HAP-1 (cell line): ENCODE measurements at regions not wholly inside any gene's neighbourhood (a gene's known extent, or its start where the extent isn't known, plus 50 kb on each side); places are given as distances from the start of the nearest gene placed in this dataset.

ENCODE experiments used
- DNase-seq, 2 experiments: peaks; one replicate each; pipeline ENCODE4 v3.0.0-alpha.2; 2016 to 2020; ENCODE audit warnings: low spot score in 2 of 2
- H3K27me3 ChIP-seq: fragments of 250-450 bp; sonication (Bioruptor Pico); 2 replicates; pipeline ENCODE4 v1.5.1; 2020; ENCODE audit warnings: low read depth, mild to moderate bottlenecking, moderate library complexity
- H3K36me3 ChIP-seq: fragments of 250-450 bp; sonication (Bioruptor Pico); replicated peaks from 2 replicates; pipeline ENCODE4 v1.5.1; 2020; ENCODE audit warnings: mild to moderate bottlenecking
- H3K4me1 ChIP-seq: fragments of 250-450 bp; sonication (Bioruptor Pico); 2 replicates; pipeline ENCODE4 v1.5.1; 2020; ENCODE audit warnings: mild to moderate bottlenecking
- H3K4me3 ChIP-seq: fragments of 250-450 bp; sonication (Bioruptor Pico); 2 replicates; pipeline ENCODE4 v1.5.1; 2020; ENCODE audit warnings: mild to moderate bottlenecking, moderate library complexity
- H3K9me3 ChIP-seq: fragments of 250-450 bp; sonication (Bioruptor Pico); 2 replicates; pipeline ENCODE4 v1.5.1; 2020; ENCODE audit warnings: mild to moderate bottlenecking, moderate library complexity
- in situ Hi-C: fragments of 300-500 bp; cut with MboI; formaldehyde crosslinking; loops from 3 replicates; pipeline ENCODE4 v1.14.3; 2020; ENCODE audit warnings: low sequenced_read_pairs, inconsistent platforms, mixed read lengths

DNA sequence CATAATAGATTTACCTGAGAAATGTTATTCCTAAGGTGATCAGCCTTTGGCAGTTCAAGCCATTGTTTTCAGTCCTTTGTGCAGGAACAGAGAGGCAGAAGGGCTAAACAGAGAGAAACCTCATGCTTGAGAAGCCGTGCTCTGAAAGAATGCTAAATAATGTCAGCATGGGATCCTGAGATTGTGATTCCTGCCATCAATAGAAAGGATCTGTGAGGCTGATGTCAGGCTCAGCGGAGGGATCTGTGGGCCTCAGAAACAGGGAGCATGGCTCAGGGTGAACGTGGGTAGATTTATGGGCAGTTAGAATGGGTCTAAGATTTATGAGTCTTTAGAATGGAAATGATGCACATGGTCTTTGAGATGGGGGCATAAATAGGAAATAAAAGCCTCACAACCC, 439.2 kb upstream of the IGFBP3 start:
- Histone ChIP-seq H3K27me3 (no peaks in the 10 kb centered on the region), H3K4me1 (no peaks in the 10 kb centered on the region), H3K4me3 (no peak overlapping the region), H3K36me3 (no peaks in the 10 kb centered on the region), H3K9me3 (no peaks in the 10 kb centered on the region)
- in situ Hi-C loops, result no loop called here
- no peak for DNase-seq

DNA sequence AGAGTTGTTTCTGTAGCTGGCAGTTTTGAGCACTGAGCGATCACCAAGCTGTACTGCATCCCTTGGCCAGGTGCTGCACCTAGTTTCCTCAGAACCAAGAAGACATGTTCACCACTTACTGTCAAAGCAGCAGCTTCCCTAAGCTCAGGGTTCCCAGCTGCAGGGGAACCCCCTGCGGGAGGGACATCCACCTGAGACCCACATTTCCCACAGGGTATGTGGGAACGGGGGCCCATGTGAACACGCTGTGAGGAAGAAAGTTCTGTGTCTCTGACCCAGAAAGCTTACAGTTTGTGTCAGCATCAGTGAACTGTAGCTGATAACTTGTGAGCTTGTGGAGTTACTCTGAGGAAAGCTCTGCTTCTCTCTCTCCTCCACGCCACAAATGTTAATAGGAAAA, 436.8 kb upstream of the IGFBP3 start:
- Histone ChIP-seq H3K4me1 (no peaks in the 10 kb centered on the region), H3K9me3 (no peaks in the 10 kb centered on the region), H3K27me3 (no peaks in the 10 kb centered on the region), H3K36me3 (no peaks in the 10 kb centered on the region), H3K4me3 (no peak overlapping the region)
- in situ Hi-C loops, result no loop called here
- no peak for DNase-seq

DNA sequence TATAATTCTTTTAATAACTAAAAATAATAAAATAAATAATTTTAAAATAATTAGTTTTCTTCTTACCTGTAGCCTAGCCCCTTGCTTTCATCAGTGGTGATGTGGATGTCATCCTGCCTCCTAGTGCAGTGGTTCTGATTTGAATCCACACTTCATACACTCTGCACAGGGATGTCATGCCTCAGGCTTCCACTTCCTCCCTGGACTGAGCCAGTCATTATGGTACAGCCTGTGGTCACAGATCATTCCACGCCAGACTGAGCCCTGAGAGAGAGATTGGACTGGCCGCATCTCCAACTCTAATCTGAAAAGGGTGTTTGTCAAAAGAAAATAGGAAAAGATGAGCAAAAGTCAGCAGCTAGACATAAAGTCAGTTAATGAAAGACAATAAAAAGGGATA, 436.2 kb upstream of the IGFBP3 start:
- Histone ChIP-seq H3K27me3 (no peaks in the 10 kb centered on the region), H3K9me3 (no peaks in the 10 kb centered on the region), H3K36me3 (no peaks in the 10 kb centered on the region), H3K4me3 (no peak overlapping the region), H3K4me1 (no peaks in the 10 kb centered on the region)
- in situ Hi-C loops, result no loop called here
- no peak for DNase-seq

DNA sequence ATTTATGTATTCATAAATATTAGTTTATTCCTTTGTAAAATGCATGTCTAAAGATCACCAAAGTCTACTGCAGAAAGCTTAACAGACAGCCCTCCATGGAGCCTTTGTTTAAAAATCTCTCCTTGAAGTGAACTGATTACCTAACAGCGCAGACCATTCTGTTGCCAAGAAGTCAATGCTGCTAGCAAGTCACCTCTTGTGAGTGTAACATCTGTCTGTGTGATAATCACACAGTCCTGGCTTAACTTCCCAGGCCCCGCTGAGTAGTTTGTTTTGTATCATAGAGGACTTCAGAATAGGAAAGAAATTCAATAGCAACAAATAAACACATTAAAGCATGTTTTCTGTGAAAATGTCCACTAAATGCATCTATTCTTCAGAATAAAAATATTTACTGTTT, 435.3 kb upstream of the IGFBP3 start:
- Histone ChIP-seq H3K27me3 (no peaks in the 10 kb centered on the region), H3K36me3 (no peaks in the 10 kb centered on the region), H3K4me1 (no peaks in the 10 kb centered on the region), H3K9me3 (no peaks in the 10 kb centered on the region), H3K4me3 (no peak overlapping the region)
- no peak for DNase-seq
- in situ Hi-C loops, result no loop called here

DNA sequence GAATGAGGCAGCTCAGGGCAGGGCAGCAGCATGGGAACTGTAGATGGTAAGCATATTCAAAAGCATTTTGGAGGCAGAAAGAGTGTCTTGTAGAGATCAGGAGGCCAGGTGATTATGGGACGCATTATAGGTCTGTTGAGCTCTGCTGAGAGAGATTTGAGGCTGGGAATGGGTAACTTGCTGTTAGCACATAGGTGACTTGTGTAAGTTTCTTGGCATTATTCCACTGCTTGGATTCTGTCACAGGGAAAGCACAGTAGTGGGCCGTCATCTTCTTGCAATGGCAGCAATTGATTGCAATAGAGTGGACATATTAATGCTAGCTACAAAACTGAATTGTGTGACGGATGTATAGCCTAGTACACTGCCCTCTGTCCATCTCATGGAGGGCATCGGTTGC, 434.3 kb upstream of the IGFBP3 start:
- no peaks in the 10 kb centered on the region for H3K9me3 ChIP-seq
- no peaks in the 10 kb centered on the region for H3K27me3 ChIP-seq
- H3K36me3 ChIP-seq, result no peaks in the 10 kb centered on the region
- in situ Hi-C loops, result no loop called here
- no peak overlapping the region for H3K4me3 ChIP-seq
- no peaks in the 10 kb centered on the region for H3K4me1 ChIP-seq
- no peak for DNase-seq

DNA sequence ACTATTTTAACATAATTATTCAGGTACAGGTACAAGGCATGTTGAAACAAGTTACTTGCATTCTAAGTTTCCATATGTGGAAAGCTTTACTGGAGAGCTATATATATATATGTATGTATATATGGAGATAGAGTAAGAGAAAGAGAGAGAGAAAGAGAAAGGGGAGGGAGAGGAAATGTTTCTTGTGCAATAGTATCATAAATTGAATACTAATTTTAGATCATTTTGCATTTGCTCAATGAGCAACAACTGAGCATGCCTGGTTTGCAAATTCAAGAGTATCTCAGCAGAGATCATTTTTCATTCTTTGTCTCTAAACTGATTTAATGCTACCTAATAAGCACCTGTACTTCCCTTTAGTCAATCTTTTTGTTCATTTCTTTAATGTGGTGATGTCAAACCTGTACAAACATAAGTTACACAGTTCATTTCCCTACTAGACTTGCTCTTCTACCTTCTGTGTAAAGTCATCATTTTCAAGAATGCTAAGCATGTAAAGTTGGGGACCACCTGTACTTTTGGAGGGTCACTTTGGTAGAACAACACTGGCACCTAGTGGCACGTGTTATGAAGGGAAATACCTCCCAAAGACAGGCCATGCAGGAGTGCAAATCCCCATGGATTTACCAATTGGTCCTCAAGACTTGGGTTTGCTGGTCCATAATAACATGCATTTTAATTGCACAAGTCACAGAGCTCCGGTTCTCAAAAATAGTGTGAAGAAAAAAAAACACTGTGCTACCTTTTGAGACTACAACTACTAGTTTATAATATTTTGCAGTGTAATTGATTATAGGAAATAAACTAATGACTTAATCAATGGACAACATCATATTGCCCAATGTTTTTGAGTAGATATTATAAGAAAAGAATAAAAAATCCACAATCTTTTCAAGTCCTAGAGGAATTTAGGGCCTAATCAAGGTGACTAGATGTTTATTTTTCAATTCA, 431.2 kb upstream of the IGFBP3 start:
- no peak for DNase-seq
- H3K36me3 ChIP-seq, result no peaks in the 10 kb centered on the region
- no peaks in the 10 kb centered on the region for H3K27me3 ChIP-seq
- H3K4me1 ChIP-seq, result no peaks in the 10 kb centered on the region
- in situ Hi-C loops, result no loop called here
- no peak overlapping the region for H3K4me3 ChIP-seq
- no peaks in the 10 kb centered on the region for H3K9me3 ChIP-seq

DNA sequence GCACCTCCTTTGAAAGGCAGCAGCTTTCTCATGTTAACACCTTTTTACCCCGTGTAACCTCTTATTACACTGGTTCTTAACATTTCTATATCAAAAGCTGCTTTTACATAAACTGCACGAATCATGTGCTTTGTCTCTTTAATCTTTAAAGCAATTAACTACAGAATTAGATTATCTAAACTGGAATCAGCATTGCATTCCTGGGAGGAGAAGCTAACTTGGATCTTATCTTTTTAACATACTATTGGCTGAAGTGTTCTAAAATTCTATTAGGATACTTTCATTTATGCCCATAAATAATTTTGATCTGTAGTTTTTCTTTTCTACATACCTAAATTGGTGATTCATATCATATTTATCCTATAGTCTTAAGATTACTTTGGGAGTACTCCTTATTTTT, 428.4 kb upstream of the IGFBP3 start:
- no peaks in the 10 kb centered on the region for H3K36me3 ChIP-seq
- in situ Hi-C loops, result no loop called here
- no peaks in the 10 kb centered on the region for H3K27me3 ChIP-seq
- H3K4me1 ChIP-seq, result no peaks in the 10 kb centered on the region
- no peak for DNase-seq
- H3K9me3 ChIP-seq, result no peaks in the 10 kb centered on the region
- no peak overlapping the region for H3K4me3 ChIP-seq

DNA sequence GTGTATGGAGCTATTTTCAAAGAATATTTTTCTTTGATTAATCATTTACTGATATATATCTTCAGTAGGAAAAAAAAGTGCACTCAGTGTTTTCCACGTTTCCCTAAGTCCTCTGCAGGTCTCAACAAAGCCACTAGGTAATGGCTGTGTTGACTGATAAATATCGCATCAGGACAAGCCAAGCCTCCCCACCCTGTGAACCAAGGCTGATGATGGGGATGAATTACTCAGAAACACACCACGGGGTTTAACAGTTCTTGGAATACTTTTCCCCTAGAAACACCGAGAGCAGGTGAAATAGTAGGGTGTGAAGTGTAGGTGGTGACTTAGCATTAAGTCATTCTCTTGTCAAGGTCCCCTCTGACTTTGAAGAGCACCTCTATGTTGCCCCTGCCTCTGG, 423.5 kb upstream of the IGFBP3 start:
- Histone ChIP-seq H3K36me3 (no peaks in the 10 kb centered on the region), H3K4me3 (no peak overlapping the region), H3K27me3 (no peaks in the 10 kb centered on the region), H3K4me1 (no peaks in the 10 kb centered on the region), H3K9me3 (no peaks in the 10 kb centered on the region)
- no peak for DNase-seq
- in situ Hi-C loops, result no loop called here

DNA sequence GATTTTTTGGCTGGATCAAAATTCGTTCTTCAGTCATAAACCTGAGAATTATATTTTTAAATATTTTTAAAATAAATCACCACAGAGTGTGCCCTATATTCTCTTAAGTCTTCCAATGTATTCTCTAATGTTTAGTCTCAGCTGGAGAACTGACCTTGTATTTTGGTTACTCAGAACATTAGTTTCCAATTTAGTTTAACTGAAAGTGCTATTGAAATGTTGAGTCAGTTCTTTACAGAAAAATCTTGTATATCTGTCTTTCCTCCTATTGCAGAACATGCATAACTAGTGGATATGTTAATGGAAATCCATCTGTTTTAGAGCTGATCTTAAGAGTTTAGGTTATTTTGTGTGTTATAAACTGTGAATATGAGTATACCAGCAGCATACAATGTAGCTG, 422.7 kb upstream of the IGFBP3 start:
- H3K4me1 ChIP-seq, result no peaks in the 10 kb centered on the region
- in situ Hi-C loops, result no loop called here
- no peaks in the 10 kb centered on the region for H3K27me3 ChIP-seq
- H3K4me3 ChIP-seq, result no peak overlapping the region
- H3K9me3 ChIP-seq, result no peaks in the 10 kb centered on the region
- DNase-seq, result no peak
- H3K36me3 ChIP-seq, result no peaks in the 10 kb centered on the region

DNA sequence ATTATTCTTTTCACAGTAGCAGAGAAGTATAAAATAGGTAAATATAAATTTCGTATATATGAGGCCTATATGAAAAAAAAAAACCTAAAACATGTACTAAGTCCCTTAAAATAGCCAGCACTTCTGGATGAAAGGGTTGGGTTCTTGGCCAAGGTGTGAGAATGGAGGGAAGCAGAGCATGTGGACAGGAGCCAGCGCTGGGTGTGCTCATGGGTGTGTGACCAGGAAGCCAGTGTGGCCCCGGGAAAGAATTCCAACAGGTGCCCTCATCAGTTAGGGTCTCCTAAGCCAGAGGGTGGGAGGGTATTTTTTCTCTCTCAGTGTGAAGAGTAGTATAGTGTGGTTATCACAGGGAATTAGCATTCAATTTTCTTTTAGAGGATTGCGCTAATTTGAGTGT, 401.9 kb upstream of the IGFBP3 start:
- in situ Hi-C loops, result no loop called here
- Histone ChIP-seq H3K27me3 (no peaks in the 10 kb centered on the region), H3K9me3 (no peaks in the 10 kb centered on the region), H3K36me3 (no peaks in the 10 kb centered on the region), H3K4me3 (no peak overlapping the region), H3K4me1 (no peaks in the 10 kb centered on the region)
- no peak for DNase-seq

DNA sequence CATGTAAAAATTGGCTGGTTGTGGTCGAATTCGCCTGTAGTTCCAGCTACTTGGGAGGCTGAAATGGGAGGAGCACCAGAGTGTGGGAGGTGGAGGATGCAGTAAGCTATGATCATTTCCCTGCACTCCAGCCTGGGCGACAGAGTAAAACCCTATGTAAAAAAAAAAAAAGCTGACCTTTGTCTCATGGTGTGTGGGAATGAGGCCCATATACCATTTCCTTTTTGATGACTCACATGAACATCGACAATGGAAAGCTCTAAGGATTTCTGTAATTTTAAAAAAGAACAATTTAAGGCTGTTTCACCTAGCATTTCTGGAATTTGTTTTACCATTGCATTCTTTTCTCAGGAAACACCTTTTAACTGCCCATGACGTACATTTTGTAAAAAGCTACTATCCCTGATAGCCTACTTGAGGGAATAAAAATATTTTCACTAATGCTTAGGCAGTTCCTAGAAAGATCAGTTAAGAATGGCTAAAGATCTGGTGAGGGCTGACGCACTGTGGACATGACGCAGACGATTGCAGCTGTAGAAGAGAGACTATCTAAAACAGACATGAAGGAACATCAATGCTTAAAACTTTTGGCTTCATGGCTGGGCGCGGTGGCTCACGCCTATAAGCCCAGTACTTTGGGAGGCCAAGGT, 400.6 kb upstream of the IGFBP3 start:
- no peaks in the 10 kb centered on the region for H3K4me1 ChIP-seq
- in situ Hi-C loops, result no loop called here
- H3K36me3 ChIP-seq, result no peaks in the 10 kb centered on the region
- no peak overlapping the region for H3K4me3 ChIP-seq
- no peak for DNase-seq
- H3K27me3 ChIP-seq, result no peaks in the 10 kb centered on the region
- no peaks in the 10 kb centered on the region for H3K9me3 ChIP-seq

DNA sequence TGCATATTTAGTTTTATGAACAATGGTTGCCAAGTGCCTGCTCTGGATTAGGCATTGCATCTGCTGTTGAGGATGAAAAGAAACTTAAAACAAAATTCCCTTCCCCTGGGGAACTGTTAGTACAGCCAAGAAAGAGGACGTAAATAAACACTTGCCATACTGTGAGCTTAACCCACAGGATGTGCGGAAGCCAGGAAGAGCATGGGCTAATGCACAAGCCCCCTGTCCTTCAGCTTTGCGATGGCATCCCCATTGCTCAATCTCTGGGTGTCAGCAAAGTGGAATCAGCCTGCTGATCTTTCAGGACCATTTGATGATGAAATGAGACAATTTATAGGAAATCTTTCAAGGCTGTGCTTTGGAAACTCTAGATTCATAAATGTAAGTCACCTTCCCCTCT, 399.9 kb upstream of the IGFBP3 start:
- DNase-seq, result no peak
- no peaks in the 10 kb centered on the region for H3K36me3 ChIP-seq
- no peaks in the 10 kb centered on the region for H3K27me3 ChIP-seq
- no peaks in the 10 kb centered on the region for H3K9me3 ChIP-seq
- no peak overlapping the region for H3K4me3 ChIP-seq
- no peaks in the 10 kb centered on the region for H3K4me1 ChIP-seq
- in situ Hi-C loops, result no loop called here

DNA sequence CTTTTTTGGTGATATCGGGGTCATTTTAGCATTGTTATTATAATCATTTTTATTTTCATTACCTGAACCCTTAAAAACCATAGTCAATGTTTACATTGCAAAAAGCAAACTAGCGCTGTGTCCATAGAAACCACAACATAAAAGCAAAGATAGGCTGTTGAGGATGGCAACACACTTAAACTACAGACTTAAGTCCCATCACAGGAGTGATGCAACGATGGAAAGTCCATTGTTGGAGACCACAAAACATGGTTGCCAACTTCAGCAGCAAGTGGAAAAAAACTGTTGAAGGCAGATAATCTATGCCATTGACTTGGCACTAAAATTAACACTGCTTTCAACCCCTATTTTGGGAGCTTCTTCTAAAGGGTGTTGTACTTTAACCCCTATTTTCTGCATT, 398.8 kb upstream of the IGFBP3 start:
- no peak for DNase-seq
- in situ Hi-C loops, result no loop called here
- Histone ChIP-seq H3K36me3 (no peaks in the 10 kb centered on the region), H3K4me1 (no peaks in the 10 kb centered on the region), H3K9me3 (no peaks in the 10 kb centered on the region), H3K27me3 (no peaks in the 10 kb centered on the region), H3K4me3 (no peak overlapping the region)

DNA sequence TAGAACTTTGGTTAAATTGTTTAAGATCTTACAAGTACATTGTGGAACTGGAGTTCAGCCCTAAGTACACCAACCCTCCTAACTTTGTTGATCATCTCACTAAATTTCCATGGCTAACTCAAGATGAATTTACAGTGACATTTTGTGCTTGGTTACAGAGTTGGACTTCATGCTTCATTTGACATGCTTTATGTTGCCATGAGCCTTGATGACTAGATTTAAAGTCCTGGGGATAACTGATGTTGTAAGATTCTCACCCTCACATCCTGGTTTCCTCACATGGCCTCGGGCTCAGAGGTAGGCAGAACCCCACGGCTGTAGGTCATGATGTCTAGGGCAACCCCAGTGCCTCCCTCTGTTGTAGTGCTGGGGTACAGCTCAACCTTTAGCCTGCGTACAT, 397.2 kb upstream of the IGFBP3 start:
- no peak overlapping the region for H3K4me3 ChIP-seq
- H3K4me1 ChIP-seq, result no peaks in the 10 kb centered on the region
- in situ Hi-C loops, result no loop called here
- no peaks in the 10 kb centered on the region for H3K36me3 ChIP-seq
- H3K9me3 ChIP-seq, result no peaks in the 10 kb centered on the region
- DNase-seq, result no peak
- no peaks in the 10 kb centered on the region for H3K27me3 ChIP-seq
